H9 (cell line): ENCODE measurements at regions not wholly inside any gene's neighbourhood (a gene's known extent, or its start where the extent isn't known, plus 50 kb on each side); places are given as distances from the start of the nearest gene placed in this dataset.

ENCODE experiments used
- DNase-seq: peaks from one replicate; pipeline ENCODE4 v3.0.0-alpha.2; 2017
- H2AFZ ChIP-seq: one replicate; pipeline ENCODE4 v1.6.1; 2013; ENCODE audit warnings: mild to moderate bottlenecking, low read length, control low read depth, moderate library complexity
- H2AK5ac ChIP-seq: 2 replicates; pipeline ENCODE4 v1.6.1; 2013; ENCODE audit warnings: low read length, control low read depth, mixed read lengths; ENCODE audit not compliant: insufficient read length
- H2BK120ac ChIP-seq: one replicate; pipeline ENCODE4 v1.6.1; 2013; ENCODE audit warnings: low read depth, mild to moderate bottlenecking, low read length, control low read depth, inconsistent platforms; ENCODE audit not compliant: poor library complexity, severe bottlenecking
- H2BK12ac ChIP-seq: 2 replicates; pipeline ENCODE4 v1.6.1; 2013; ENCODE audit warnings: low read length, control low read depth, mixed read lengths, low read depth; ENCODE audit not compliant: insufficient read length
- H2BK15ac ChIP-seq: 2 replicates; pipeline ENCODE4 v1.6.1; 2013; ENCODE audit warnings: low read depth, low read length, control low read depth
- H2BK20ac ChIP-seq: one replicate; pipeline ENCODE4 v1.6.1; 2013; ENCODE audit warnings: low read depth, mild to moderate bottlenecking, low read length, control low read depth, inconsistent platforms; ENCODE audit not compliant: poor library complexity, severe bottlenecking
- H2BK5ac ChIP-seq: 2 replicates; pipeline ENCODE4 v1.6.1; 2013; ENCODE audit warnings: low read length, control low read depth, mixed read lengths; ENCODE audit not compliant: insufficient read length
- H3K14ac ChIP-seq: 2 replicates; pipeline ENCODE4 v1.6.1; 2013; ENCODE audit warnings: low read length, control low read depth; ENCODE audit not compliant: insufficient read depth
- H3K18ac ChIP-seq: 2 replicates; pipeline ENCODE4 v1.6.1; 2013; ENCODE audit warnings: low read depth, mild to moderate bottlenecking, mixed read lengths, low read length, control low read depth; ENCODE audit not compliant: insufficient read length
- H3K23ac ChIP-seq: 2 replicates; pipeline ENCODE4 v1.6.1; 2013; ENCODE audit warnings: low read length, control low read depth, mixed read lengths, low read depth; ENCODE audit not compliant: insufficient read length
- H3K23me2 ChIP-seq: 2 replicates; pipeline ENCODE4 v1.6.1; 2013; ENCODE audit warnings: low read depth, mild to moderate bottlenecking, mixed read lengths, low read length, control low read depth; ENCODE audit not compliant: insufficient read length, poor library complexity, severe bottlenecking
- H3K27ac ChIP-seq: 2 replicates; pipeline ENCODE4 v1.5.1; 2013; ENCODE audit warnings: low read length, control low read depth, mixed read lengths, low read depth; ENCODE audit not compliant: insufficient read length
- H3K27me3 ChIP-seq: 2 replicates; pipeline ENCODE4 v1.6.1; 2013; ENCODE audit warnings: low read length, control low read depth, inconsistent platforms; ENCODE audit not compliant: insufficient read depth
- H3K4ac ChIP-seq: 2 replicates; pipeline ENCODE4 v1.6.1; 2013; ENCODE audit warnings: low read depth, mild to moderate bottlenecking, control low read depth, inconsistent platforms, low read length, moderate library complexity
- H3K4me1 ChIP-seq: 2 replicates; pipeline ENCODE4 v1.6.1; 2013; ENCODE audit warnings: low read length, control low read depth, inconsistent platforms; ENCODE audit not compliant: insufficient read depth
- H3K4me2 ChIP-seq: 2 replicates; pipeline ENCODE4 v1.6.1; 2013; ENCODE audit warnings: low read length, control low read depth, mixed read lengths; ENCODE audit not compliant: insufficient read length, insufficient read depth
- H3K56ac ChIP-seq: 2 replicates; pipeline ENCODE4 v1.6.1; 2013; ENCODE audit warnings: low read depth, mild to moderate bottlenecking, mixed read lengths, low read length, control low read depth; ENCODE audit not compliant: insufficient read length
- H3K79me1 ChIP-seq: 2 replicates; pipeline ENCODE4 v1.6.1; 2013; ENCODE audit warnings: low read depth, mild to moderate bottlenecking, moderate library complexity, low read length, control low read depth, inconsistent platforms; ENCODE audit not compliant: insufficient read depth, poor library complexity, severe bottlenecking
- H3K79me2 ChIP-seq: 2 replicates; pipeline ENCODE4 v1.6.1; 2013; ENCODE audit warnings: low read length, control low read depth, inconsistent platforms; ENCODE audit not compliant: insufficient read depth
- H3K9ac ChIP-seq: 2 replicates; pipeline ENCODE4 v1.6.1; 2013; ENCODE audit warnings: low read length, control low read depth, mixed read lengths; ENCODE audit not compliant: insufficient read length; ENCODE audit errors: extremely low read depth
- H3K9me3 ChIP-seq: one replicate; pipeline ENCODE4 v1.6.1; 2013; ENCODE audit warnings: low read depth, low read length, inconsistent platforms; ENCODE audit not compliant: control insufficient read depth
- H3T11ph ChIP-seq: one replicate; pipeline ENCODE4 v1.6.1; 2013; ENCODE audit warnings: mild to moderate bottlenecking, low read length, control low read depth, inconsistent platforms
- H4K20me1 ChIP-seq: one replicate; pipeline ENCODE4 v1.6.1; 2013; ENCODE audit not compliant: control insufficient read depth, insufficient read length, insufficient read depth
- H4K5ac ChIP-seq: 2 replicates; pipeline ENCODE4 v1.6.1; 2013; ENCODE audit warnings: low read depth, mild to moderate bottlenecking, mixed read lengths, low read length, control low read depth; ENCODE audit not compliant: insufficient read length
- H4K8ac ChIP-seq: replicated peaks from 2 replicates; pipeline ENCODE4 v1.6.1; 2013; ENCODE audit warnings: low read length, control low read depth, mixed read lengths, low read depth; ENCODE audit not compliant: insufficient read length
- H4K91ac ChIP-seq: 2 replicates; pipeline ENCODE4 v1.6.1; 2013; ENCODE audit warnings: low read depth, mild to moderate bottlenecking, moderate library complexity, mixed read lengths, low read length, control low read depth; ENCODE audit not compliant: insufficient read length
- H3K27ac Mint-ChIP-seq, 3 experiments: 2 replicates in 2 of 3; 3 replicates in 1 of 3; pipeline ENCODE4 v1.8.0; 2020 to 2021; ENCODE audit warnings: mixed read lengths in 3 of 3, mild to moderate bottlenecking in 1 of 3, moderate library complexity in 1 of 3
- H3K27me3 Mint-ChIP-seq: 2 replicates; pipeline ENCODE4 v1.8.0; 2021; ENCODE audit warnings: low read depth, mild to moderate bottlenecking, moderate library complexity, mixed read lengths
- H3K36me3 Mint-ChIP-seq, 3 experiments: 2 replicates in 2 of 3; 3 replicates in 1 of 3; pipeline ENCODE4 v1.8.0; 2020 to 2021; ENCODE audit warnings: low read depth in 3 of 3, mixed read lengths in 3 of 3; ENCODE audit not compliant: insufficient read depth in 1 of 3
- H3K4me1 Mint-ChIP-seq, 2 experiments: 2 replicates each; pipeline ENCODE4 v1.8.0; 2020; ENCODE audit warnings: mixed read lengths in 2 of 2
- H3K4me3 Mint-ChIP-seq, 2 experiments: 2 replicates in 1 of 2; 3 replicates in 1 of 2; pipeline ENCODE4 v1.8.0; 2020 to 2021; ENCODE audit warnings: mild to moderate bottlenecking in 2 of 2, mixed read lengths in 2 of 2, moderate library complexity in 1 of 2
- H3K9me3 Mint-ChIP-seq, 2 experiments: 2 replicates in 1 of 2; 3 replicates in 1 of 2; pipeline ENCODE4 v1.8.0; 2020; ENCODE audit warnings: mild to moderate bottlenecking in 2 of 2, mixed read lengths in 2 of 2, moderate library complexity in 1 of 2
- WGBS: extraction: QIAGEN DNeasy Blood & Tissue Kit; methylation state at CpG from one replicate; pipeline ENCODE4 v1.1.7; 2013; ENCODE audit warnings: missing lambda C conversion rate, low lambda C conversion rate, mixed read lengths; ENCODE audit not compliant: insufficient read length; ENCODE audit errors: extremely low coverage; 5-methylcytosine and 5-hydroxymethylcytosine counted together
- TF ChIP-seq, protein P1 (sequence below): fragments of 200-600 bp; sonication (generic); conservative IDR thresholded peaks from 3 replicates; pipeline ENCODE4 v1.8.0; 2021; ENCODE audit warnings: antibody characterized with exemption, mild to moderate bottlenecking

DNA sequence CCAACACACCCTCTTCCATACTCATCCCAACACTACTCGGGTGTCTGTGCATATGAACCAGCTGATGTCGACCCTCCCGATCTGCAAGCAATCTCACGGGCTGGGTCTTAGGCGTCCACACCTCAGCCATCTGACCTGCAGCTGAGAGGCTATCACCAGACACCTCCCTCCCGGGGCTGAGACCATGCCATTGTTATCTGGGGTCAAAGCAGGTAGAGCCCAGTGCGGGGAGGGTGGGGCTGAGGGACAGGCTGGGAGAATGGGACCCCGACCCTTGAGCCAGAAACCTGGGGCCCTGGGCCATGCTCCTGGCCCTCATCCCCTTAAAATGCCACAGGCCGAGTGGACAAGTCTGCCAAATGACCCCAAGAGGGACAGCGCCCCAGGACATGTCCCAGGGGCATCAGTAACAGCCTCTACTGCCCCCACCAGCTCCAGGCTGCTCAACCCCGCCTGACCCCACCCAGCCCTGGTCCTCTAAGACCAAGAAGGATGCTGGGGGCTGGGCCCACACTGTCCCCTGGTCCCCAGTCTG is 146.7 kb upstream of the CST7 start:
- Mint-ChIP-seq H3K36me3 (no peaks in the 10 kb centered on the region; a peak in 1 of 7 replicates), H3K27me3 (no peaks in the 10 kb centered on the region; the same call in 1 of the 2 replicates), H3K9me3 (no peaks in the 10 kb centered on the region), H3K4me3 (no peak overlapping the region), H3K4me1 (no peaks in the 10 kb centered on the region), H3K27ac (no peak overlapping the region)
- H3K9me3 ChIP-seq = no peaks in the 10 kb centered on the region
- H4K91ac ChIP-seq = no peak overlapping the region
- no peak overlapping the region for H2AK5ac ChIP-seq
- H2BK15ac ChIP-seq = no peak overlapping the region
- H3K9ac ChIP-seq = no peak overlapping the region
- no peaks in the 10 kb centered on the region for H3K4me1 ChIP-seq
- H3K23me2 ChIP-seq = no peaks in the 10 kb centered on the region
- H3K79me2 ChIP-seq = no peaks in the 10 kb centered on the region
- H3K79me1 ChIP-seq = no peaks in the 10 kb centered on the region
- no peak overlapping the region for H2AFZ ChIP-seq
- H3T11ph ChIP-seq = no peak overlapping the region
- no peak overlapping the region for H3K4ac ChIP-seq
- no peak overlapping the region for H2BK5ac ChIP-seq
- no CpG with 5 or more reads among the region's 11 CpGs for WGBS
- H3K23ac ChIP-seq = no peak overlapping the region
- no peak overlapping the region for H3K18ac ChIP-seq
- TF ChIP-seq, protein P1, sequence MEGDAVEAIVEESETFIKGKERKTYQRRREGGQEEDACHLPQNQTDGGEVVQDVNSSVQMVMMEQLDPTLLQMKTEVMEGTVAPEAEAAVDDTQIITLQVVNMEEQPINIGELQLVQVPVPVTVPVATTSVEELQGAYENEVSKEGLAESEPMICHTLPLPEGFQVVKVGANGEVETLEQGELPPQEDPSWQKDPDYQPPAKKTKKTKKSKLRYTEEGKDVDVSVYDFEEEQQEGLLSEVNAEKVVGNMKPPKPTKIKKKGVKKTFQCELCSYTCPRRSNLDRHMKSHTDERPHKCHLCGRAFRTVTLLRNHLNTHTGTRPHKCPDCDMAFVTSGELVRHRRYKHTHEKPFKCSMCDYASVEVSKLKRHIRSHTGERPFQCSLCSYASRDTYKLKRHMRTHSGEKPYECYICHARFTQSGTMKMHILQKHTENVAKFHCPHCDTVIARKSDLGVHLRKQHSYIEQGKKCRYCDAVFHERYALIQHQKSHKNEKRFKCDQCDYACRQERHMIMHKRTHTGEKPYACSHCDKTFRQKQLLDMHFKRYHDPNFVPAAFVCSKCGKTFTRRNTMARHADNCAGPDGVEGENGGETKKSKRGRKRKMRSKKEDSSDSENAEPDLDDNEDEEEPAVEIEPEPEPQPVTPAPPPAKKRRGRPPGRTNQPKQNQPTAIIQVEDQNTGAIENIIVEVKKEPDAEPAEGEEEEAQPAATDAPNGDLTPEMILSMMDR = no peak
- no peak overlapping the region for H3K56ac ChIP-seq
- DNase-seq = no peak
- H2BK20ac ChIP-seq = no peak overlapping the region
- H4K20me1 ChIP-seq = no peaks in the 10 kb centered on the region
- H4K8ac ChIP-seq = no peak overlapping the region
- no peak overlapping the region for H2BK12ac ChIP-seq
- H3K4me2 ChIP-seq = no peak overlapping the region
- H2BK120ac ChIP-seq = no peak overlapping the region
- H3K27me3 ChIP-seq = no peaks in the 10 kb centered on the region
- no peak overlapping the region for H3K14ac ChIP-seq
- no peak overlapping the region for H4K5ac ChIP-seq
- no peak overlapping the region for H3K27ac ChIP-seq
